NT2/D1 (cell line): ENCODE measurements at regions not wholly inside any gene's neighbourhood (a gene's known extent, or its start where the extent isn't known, plus 50 kb on each side); places are given as distances from the start of the nearest gene placed in this dataset.

ENCODE experiments used
- DNase-seq: peaks from one replicate; pipeline ENCODE4 v3.0.0-alpha.2; 2011; ENCODE audit warnings: low read depth, low spot score
- H3K27me3 ChIP-seq: 2 replicates; pipeline ENCODE4 v1.6.0; 2011; ENCODE audit warnings: mild to moderate bottlenecking; ENCODE audit not compliant: insufficient read length, insufficient read depth
- H3K36me3 ChIP-seq: 2 replicates; pipeline ENCODE4 v1.6.1; 2011; ENCODE audit warnings: mild to moderate bottlenecking, low read length, mixed read lengths; ENCODE audit not compliant: insufficient read depth, insufficient read length
- H3K4me1 ChIP-seq: 2 replicates; pipeline ENCODE4 v1.5.1; 2011; ENCODE audit not compliant: insufficient read depth, insufficient read length
- H3K4me3 ChIP-seq: 2 replicates; pipeline ENCODE4 v1.5.1; 2011; ENCODE audit warnings: low read depth; ENCODE audit not compliant: insufficient read length
- H3K9ac ChIP-seq: 2 replicates; pipeline ENCODE4 v1.6.0; 2011; ENCODE audit warnings: low read depth; ENCODE audit not compliant: insufficient read length
- H3K9me3 ChIP-seq: 2 replicates; pipeline ENCODE4 v1.5.1; 2011; ENCODE audit warnings: mild to moderate bottlenecking, low read length; ENCODE audit not compliant: insufficient read depth
- SUZ12 ChIP-seq: IDR thresholded peaks from 2 replicates; pipeline ENCODE4 v1.6.1; 2011; ENCODE audit not compliant: insufficient read length, insufficient read depth; ENCODE audit errors: extremely low read depth
- YY1 ChIP-seq: IDR thresholded peaks from 2 replicates; pipeline ENCODE4 v1.6.1; 2011; ENCODE audit not compliant: insufficient read length, insufficient read depth
- ZNF274 ChIP-seq: IDR thresholded peaks from 2 replicates; pipeline ENCODE4 v1.6.1; 2011; ENCODE audit warnings: mild to moderate bottlenecking, low read depth, low read length

DNA sequence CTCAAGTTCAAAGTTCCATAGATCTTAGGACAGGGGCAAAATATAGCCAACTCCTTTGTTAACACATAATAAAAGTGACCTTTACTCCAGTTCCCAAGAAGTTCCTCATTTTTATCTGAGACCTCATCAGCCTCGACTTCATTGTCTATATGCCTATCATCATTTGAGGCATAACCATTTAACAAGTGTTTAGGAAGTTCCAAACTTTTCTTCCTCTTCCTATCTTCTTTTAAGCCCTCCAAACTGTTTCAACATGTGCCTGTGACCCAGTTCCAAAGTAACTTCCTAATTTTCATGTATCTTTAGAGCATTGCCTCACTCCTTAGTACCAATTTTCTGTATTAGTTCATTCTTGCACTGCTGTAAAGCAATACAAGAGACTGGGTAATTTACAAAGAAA, 569.1 kb downstream of the ANKRD7 start:
- no peaks in the 10 kb centered on the region for H3K36me3 ChIP-seq
- no peak for DNase-seq
- no peak for TF ChIP-seq SUZ12
- TF ChIP-seq YY1, result no peak
- TF ChIP-seq ZNF274, result no peak
- no peak overlapping the region for H3K9ac ChIP-seq
- H3K4me3 ChIP-seq, result no peak overlapping the region
- H3K27me3 ChIP-seq, result no peaks in the 10 kb centered on the region
- no peaks in the 10 kb centered on the region for H3K9me3 ChIP-seq
- no peaks in the 10 kb centered on the region for H3K4me1 ChIP-seq

DNA sequence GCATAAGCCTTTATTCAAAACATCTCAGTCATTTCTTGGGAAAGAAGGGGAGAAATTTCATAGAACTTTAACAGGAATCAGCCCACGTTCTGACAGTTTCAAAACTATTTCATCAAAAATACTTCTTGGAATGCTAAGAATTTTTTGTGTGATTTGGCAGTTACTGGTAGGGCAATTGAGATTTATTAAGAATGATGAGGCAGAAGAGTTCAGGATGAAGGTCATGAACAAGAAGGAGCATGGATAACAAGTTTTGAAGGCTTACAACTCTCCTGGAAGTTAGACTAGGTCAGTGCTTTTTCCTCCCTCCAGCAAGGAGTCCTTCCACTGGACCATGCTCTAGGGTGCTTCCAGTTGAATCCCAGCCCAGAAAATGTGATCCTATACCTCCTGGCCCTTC, 569.9 kb downstream of the ANKRD7 start:
- Histone ChIP-seq H3K9me3 (no peaks in the 10 kb centered on the region), H3K36me3 (no peaks in the 10 kb centered on the region), H3K27me3 (no peaks in the 10 kb centered on the region), H3K9ac (no peak overlapping the region), H3K4me1 (no peaks in the 10 kb centered on the region), H3K4me3 (no peak overlapping the region)
- TF ChIP-seq YY1, result no peak
- no peak for TF ChIP-seq ZNF274
- TF ChIP-seq SUZ12, result no peak
- no peak for DNase-seq

- Histone ChIP-seq H3K4me3 (no peak overlapping the region), H3K4me1 (no peaks in the 10 kb centered on the region), H3K27me3 (no peaks in the 10 kb centered on the region), H3K36me3 (no peaks in the 10 kb centered on the region), H3K9me3 (no peaks in the 10 kb centered on the region), H3K9ac (no peak overlapping the region)
- no peak for DNase-seq
- TF ChIP-seq ZNF274 (no peak), YY1 (no peak), SUZ12 (no peak)
These were observed 576.9 kb downstream of the ANKRD7 start for GRCh38 chr7:118801366-118801765.

- H3K9ac ChIP-seq, result no peak overlapping the region
- H3K27me3 ChIP-seq, result no peaks in the 10 kb centered on the region
- no peak overlapping the region for H3K4me3 ChIP-seq
- no peak for TF ChIP-seq ZNF274
- TF ChIP-seq YY1, result no peak
- no peak for TF ChIP-seq SUZ12
- no peak for DNase-seq
- no peaks in the 10 kb centered on the region for H3K4me1 ChIP-seq
- no peaks in the 10 kb centered on the region for H3K36me3 ChIP-seq
- H3K9me3 ChIP-seq, result no peaks in the 10 kb centered on the region
These were observed 578.2 kb downstream of the ANKRD7 start for GRCh38 chr7:118802726-118803125.

GRCh38 chr7:118826246-118826645, 601.7 kb downstream of the ANKRD7 start:
- H3K27me3 ChIP-seq, result no peaks in the 10 kb centered on the region
- H3K36me3 ChIP-seq, result no peaks in the 10 kb centered on the region
- no peaks in the 10 kb centered on the region for H3K4me1 ChIP-seq
- H3K4me3 ChIP-seq, result no peak overlapping the region
- H3K9me3 ChIP-seq, result no peaks in the 10 kb centered on the region
- no peak for DNase-seq
- TF ChIP-seq SUZ12 (no peak), YY1 (no peak), ZNF274 (no peak)
- H3K9ac ChIP-seq, result no peak overlapping the region

GRCh38 chr7:118836933-118837332, 612.4 kb downstream of the ANKRD7 start:
- Histone ChIP-seq H3K9ac (no peak overlapping the region), H3K27me3 (no peaks in the 10 kb centered on the region), H3K4me1 (no peaks in the 10 kb centered on the region), H3K4me3 (no peak overlapping the region), H3K9me3 (no peaks in the 10 kb centered on the region), H3K36me3 (no peaks in the 10 kb centered on the region)
- no peak for TF ChIP-seq YY1
- DNase-seq, result no peak

DNA sequence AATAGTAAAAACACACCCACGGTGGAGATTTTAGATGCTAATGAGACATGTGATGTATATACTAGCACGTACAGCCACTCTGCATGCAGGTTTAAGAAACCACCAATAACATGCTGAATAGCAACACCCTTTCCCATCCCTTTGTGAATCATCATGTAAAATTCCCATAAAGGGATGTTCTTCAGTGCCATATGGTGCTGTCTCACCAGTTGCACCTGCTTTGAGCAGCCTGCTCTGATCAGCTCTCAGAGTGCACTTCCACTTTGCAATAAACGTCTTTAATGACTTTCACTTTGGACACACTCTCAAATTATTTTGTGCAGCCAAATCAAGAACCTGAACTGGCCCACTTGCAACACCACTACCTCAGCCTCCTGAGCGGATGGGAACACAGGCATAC, 615.0 kb downstream of the ANKRD7 start:
- H3K36me3 ChIP-seq, result no peaks in the 10 kb centered on the region
- no peak for DNase-seq
- TF ChIP-seq ZNF274 (no peak), SUZ12 (no peak), YY1 (no peak)

DNA sequence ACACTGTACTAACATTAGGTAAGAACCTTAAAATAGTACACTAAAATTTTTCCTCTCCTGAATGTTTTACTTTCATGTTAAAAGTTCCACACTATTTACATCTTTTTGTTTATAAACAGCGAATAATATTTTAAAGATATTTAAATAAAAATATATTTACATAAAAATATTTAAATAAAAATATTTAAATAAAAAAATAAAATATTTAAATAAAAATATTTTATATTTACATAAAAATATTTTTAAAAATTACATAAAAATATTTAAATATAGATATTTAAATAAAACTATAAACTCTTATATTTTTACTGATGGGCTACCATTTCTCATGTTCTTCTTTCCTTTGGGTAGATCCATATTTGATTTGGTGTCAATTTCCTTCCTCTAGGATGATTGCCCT, 619.0 kb downstream of the ANKRD7 start:
- H3K9ac ChIP-seq, result no peak overlapping the region
- no peaks in the 10 kb centered on the region for H3K9me3 ChIP-seq

More for the DNA sequence above, 615.0 kb downstream of the ANKRD7 start:
- Histone ChIP-seq H3K9ac (no peak overlapping the region), H3K27me3 (no peaks in the 10 kb centered on the region), H3K4me3 (no peak overlapping the region), H3K9me3 (no peaks in the 10 kb centered on the region), H3K4me1 (no peaks in the 10 kb centered on the region)

More for the DNA sequence above, 619.0 kb downstream of the ANKRD7 start:
- DNase-seq, result no peak
- H3K4me1 ChIP-seq, result no peaks in the 10 kb centered on the region
- TF ChIP-seq YY1 (no peak), SUZ12 (no peak), ZNF274 (no peak)
- H3K4me3 ChIP-seq, result no peak overlapping the region
- H3K36me3 ChIP-seq, result no peaks in the 10 kb centered on the region
- no peaks in the 10 kb centered on the region for H3K27me3 ChIP-seq
